IPS-NIHi7 (cell line): ENCODE measurements at regions not wholly inside any gene's neighbourhood (a gene's known extent, or its start where the extent isn't known, plus 50 kb on each side); places are given as distances from the start of the nearest gene placed in this dataset.
"Not testable (repeated sequence)": the region's sequence is repeated elsewhere in the genome, so short reads cannot be mapped to it uniquely, and the experiment has no call there.

Source experiments
- DNase-seq: peaks from one replicate; pipeline ENCODE4 v3.0.0; 2012; ENCODE audit warnings: mixed read lengths; ENCODE audit errors: extremely low spot score

- no peak for DNase-seq
These were observed 209.0 kb upstream of the GPC6 start for GRCh38 chr13:93017493-93018112.

GRCh38 chr13:93023929-93024328 lies 202.7 kb upstream of the GPC6 start:
- DNase-seq: no peak

- no peak for DNase-seq
These were observed 200.6 kb upstream of the GPC6 start for GRCh38 chr13:93025984-93026383.

- DNase-seq: no peak
These were observed 197.1 kb upstream of the GPC6 start for GRCh38 chr13:93029536-93029935.

- no peak for DNase-seq
These were observed 190.2 kb upstream of the GPC6 start for GRCh38 chr13:93036380-93036779.

- no peak for DNase-seq
These were observed 188.8 kb upstream of the GPC6 start for GRCh38 chr13:93037780-93038179.

- DNase-seq: no peak
These were observed 188.4 kb upstream of the GPC6 start for GRCh38 chr13:93038187-93038586.

GRCh38 chr13:93039131-93039530 lies 187.5 kb upstream of the GPC6 start:
- DNase-seq: no peak

- not testable (repeated sequence) for DNase-seq
These were observed 185.0 kb upstream of the GPC6 start for GRCh38 chr13:93041566-93041965.

- DNase-seq: no peak
These were observed 180.8 kb upstream of the GPC6 start for GRCh38 chr13:93045836-93046235.

GRCh38 chr13:93055233-93055632 lies 171.4 kb upstream of the GPC6 start:
- DNase-seq: no peak

- no peak for DNase-seq
These were observed 168.3 kb upstream of the GPC6 start for GRCh38 chr13:93058301-93058700.

- DNase-seq: no peak
These were observed 166.5 kb upstream of the GPC6 start for GRCh38 chr13:93060144-93060543.

- no peak for DNase-seq
These were observed 160.4 kb upstream of the GPC6 start for GRCh38 chr13:93066187-93066586.

- no peak for DNase-seq
These were observed 147.3 kb upstream of the GPC6 start for GRCh38 chr13:93079294-93079693.

GRCh38 chr13:93080166-93080565 lies 146.4 kb upstream of the GPC6 start:
- DNase-seq: no peak

GRCh38 chr13:93080587-93080986 lies 146.0 kb upstream of the GPC6 start:
- no peak for DNase-seq

- no peak for DNase-seq
These were observed 140.3 kb upstream of the GPC6 start for GRCh38 chr13:93086329-93086728.

GRCh38 chr13:93098972-93099371 lies 127.6 kb upstream of the GPC6 start:
- no peak for DNase-seq

- no peak for DNase-seq
These were observed 125.3 kb upstream of the GPC6 start for GRCh38 chr13:93101226-93101734.

GRCh38 chr13:93104270-93104669 lies 122.3 kb upstream of the GPC6 start:
- no peak for DNase-seq

- no peak for DNase-seq
These were observed 118.5 kb upstream of the GPC6 start for GRCh38 chr13:93108111-93108601.

GRCh38 chr13:93116809-93117208 lies 109.8 kb upstream of the GPC6 start:
- DNase-seq: peak; percentile 16

GRCh38 chr13:93118081-93118615 lies 108.5 kb upstream of the GPC6 start:
- DNase-seq: no peak
